ENCODE measurements at regions not wholly inside any gene's neighbourhood (a gene's known extent, or its start where the extent isn't known, plus 50 kb on each side); places are given as distances from the start of the nearest gene placed in this dataset.
"Not testable (repeated sequence)": the region's sequence is repeated elsewhere in the genome, so short reads cannot be mapped to it uniquely, and the experiment has no call there.

- CTCF ChIA-PET: no interaction called here
- Mint-ChIP-seq H3K36me3 (ENCODE audit: insufficient read depth, unreplicated experiment) (no peaks in the 10 kb centered on the region), H3K27ac (ENCODE audit: unreplicated experiment) (no peak overlapping the region), H3K27me3 (ENCODE audit: unreplicated experiment) (peaks cover 63% of the 10 kb centered on the region), H3K4me1 (ENCODE audit: low read depth, unreplicated experiment) (no peaks in the 10 kb centered on the region), H3K4me3 (ENCODE audit: low read depth, unreplicated experiment) (no peak overlapping the region), H3K9me3 (ENCODE audit: low read depth, unreplicated experiment) (peaks cover 7% of the 10 kb centered on the region)
- intact Hi-C loops (cut with micrococcal nuclease; ENCODE audit: unreplicated experiment): no loop called here
- TF ChIP-seq, protein P1, sequence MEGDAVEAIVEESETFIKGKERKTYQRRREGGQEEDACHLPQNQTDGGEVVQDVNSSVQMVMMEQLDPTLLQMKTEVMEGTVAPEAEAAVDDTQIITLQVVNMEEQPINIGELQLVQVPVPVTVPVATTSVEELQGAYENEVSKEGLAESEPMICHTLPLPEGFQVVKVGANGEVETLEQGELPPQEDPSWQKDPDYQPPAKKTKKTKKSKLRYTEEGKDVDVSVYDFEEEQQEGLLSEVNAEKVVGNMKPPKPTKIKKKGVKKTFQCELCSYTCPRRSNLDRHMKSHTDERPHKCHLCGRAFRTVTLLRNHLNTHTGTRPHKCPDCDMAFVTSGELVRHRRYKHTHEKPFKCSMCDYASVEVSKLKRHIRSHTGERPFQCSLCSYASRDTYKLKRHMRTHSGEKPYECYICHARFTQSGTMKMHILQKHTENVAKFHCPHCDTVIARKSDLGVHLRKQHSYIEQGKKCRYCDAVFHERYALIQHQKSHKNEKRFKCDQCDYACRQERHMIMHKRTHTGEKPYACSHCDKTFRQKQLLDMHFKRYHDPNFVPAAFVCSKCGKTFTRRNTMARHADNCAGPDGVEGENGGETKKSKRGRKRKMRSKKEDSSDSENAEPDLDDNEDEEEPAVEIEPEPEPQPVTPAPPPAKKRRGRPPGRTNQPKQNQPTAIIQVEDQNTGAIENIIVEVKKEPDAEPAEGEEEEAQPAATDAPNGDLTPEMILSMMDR (IDR thresholded peaks at IDR 0.05; ENCODE audit: unreplicated experiment): no peak
- no TSS peak for BruUV-seq (replicated peaks)
- no peak for DNase-seq
These were observed 74.2 kb upstream of the ZNF469 start for GRCh38 chr16:88308441-88309173.

- CTCF ChIA-PET: no interaction called here
- DNase-seq: no peak
- BruUV-seq (replicated peaks): no TSS peak
- intact Hi-C loops (cut with micrococcal nuclease; ENCODE audit: unreplicated experiment): no loop called here
- H3K36me3 Mint-ChIP-seq (ENCODE audit: insufficient read depth, unreplicated experiment): no peaks in the 10 kb centered on the region
- no peak overlapping the region for H3K27ac Mint-ChIP-seq (ENCODE audit: unreplicated experiment)
- TF ChIP-seq, protein P1 (IDR thresholded peaks at IDR 0.05; ENCODE audit: unreplicated experiment): no peak
- H3K4me1 Mint-ChIP-seq (ENCODE audit: low read depth, unreplicated experiment): no peaks in the 10 kb centered on the region
- peaks cover 7% of the 10 kb centered on the region for H3K9me3 Mint-ChIP-seq (ENCODE audit: low read depth, unreplicated experiment)
- no peak overlapping the region for H3K4me3 Mint-ChIP-seq (ENCODE audit: low read depth, unreplicated experiment)
- peaks cover 62% of the 10 kb centered on the region for H3K27me3 Mint-ChIP-seq (ENCODE audit: unreplicated experiment)
These were observed 73.4 kb upstream of the ZNF469 start for GRCh38 chr16:88309174-88309907.

DNA sequence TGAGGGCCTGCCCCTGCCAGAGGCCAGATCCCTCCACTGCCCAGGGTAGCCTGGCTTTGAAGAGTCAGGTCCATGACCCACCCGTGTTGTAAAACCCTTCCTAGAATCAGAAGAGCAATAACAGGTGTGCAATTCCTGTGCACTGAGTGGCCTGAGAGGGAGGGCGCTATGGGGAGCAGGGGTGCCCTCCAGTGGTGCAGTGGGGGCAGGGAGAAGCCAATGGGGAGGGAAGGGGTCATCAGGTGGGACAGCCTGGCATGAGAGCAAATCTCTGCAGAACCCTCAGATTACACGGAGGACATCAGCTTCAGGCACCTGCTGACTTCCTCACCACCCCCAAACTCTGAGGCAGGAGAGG lies 72.9 kb upstream of the ZNF469 start:
- H3K36me3 Mint-ChIP-seq (ENCODE audit: insufficient read depth, unreplicated experiment): no peaks in the 10 kb centered on the region
- H3K4me3 Mint-ChIP-seq (ENCODE audit: low read depth, unreplicated experiment): no peak overlapping the region
- DNase-seq: no peak
- intact Hi-C loops (cut with micrococcal nuclease; ENCODE audit: unreplicated experiment): no loop called here
- H3K27me3 Mint-ChIP-seq (ENCODE audit: unreplicated experiment): peaks cover 62% of the 10 kb centered on the region
- no TSS peak for BruUV-seq (replicated peaks)
- H3K27ac Mint-ChIP-seq (ENCODE audit: unreplicated experiment): no peak overlapping the region
- H3K9me3 Mint-ChIP-seq (ENCODE audit: low read depth, unreplicated experiment): peaks cover 7% of the 10 kb centered on the region
- CTCF ChIA-PET: no interaction called here
- no peaks in the 10 kb centered on the region for H3K4me1 Mint-ChIP-seq (ENCODE audit: low read depth, unreplicated experiment)
- TF ChIP-seq, protein P1 (IDR thresholded peaks at IDR 0.05; ENCODE audit: unreplicated experiment): peak; percentile 38

- Mint-ChIP-seq H3K36me3 (ENCODE audit: insufficient read depth, unreplicated experiment) (no peaks in the 10 kb centered on the region), H3K9me3 (ENCODE audit: low read depth, unreplicated experiment) (peaks cover 7% of the 10 kb centered on the region), H3K4me1 (ENCODE audit: low read depth, unreplicated experiment) (no peaks in the 10 kb centered on the region), H3K4me3 (ENCODE audit: low read depth, unreplicated experiment) (no peak overlapping the region), H3K27me3 (ENCODE audit: unreplicated experiment) (peaks cover 50% of the 10 kb centered on the region), H3K27ac (ENCODE audit: unreplicated experiment) (no peak overlapping the region)
- no peak for DNase-seq
- CTCF ChIA-PET: interaction anchor here (0.6 kb wide), 1 partner anchor 186 kb away, joined by 4 read pairs; no protein-coding TSS in a partner anchor
- TF ChIP-seq, protein P1 (IDR thresholded peaks at IDR 0.05; ENCODE audit: unreplicated experiment): no peak
- no TSS peak for BruUV-seq (replicated peaks)
- intact Hi-C loops (cut with micrococcal nuclease; ENCODE audit: unreplicated experiment): no loop called here
These were observed 71.8 kb upstream of the ZNF469 start for GRCh38 chr16:88310796-88311605.

DNA sequence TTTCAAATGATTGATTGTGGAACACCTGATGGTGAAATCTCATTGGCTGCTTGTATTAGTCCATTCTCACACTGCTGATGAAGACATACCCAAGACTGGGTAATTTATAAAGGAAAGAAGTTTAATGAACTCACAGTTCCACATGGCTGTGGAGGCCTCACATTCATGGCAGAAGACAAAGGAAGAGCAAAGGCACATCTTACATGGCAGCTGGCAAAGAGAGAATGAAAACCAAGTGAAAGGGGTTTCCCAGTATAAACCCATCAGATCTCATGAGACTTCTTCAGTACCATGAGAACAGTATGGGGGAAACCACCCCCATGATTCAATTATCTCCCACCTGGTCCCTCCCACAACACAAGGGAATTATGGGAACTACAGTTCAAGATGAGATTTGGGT lies 70.9 kb upstream of the ZNF469 start:
- intact Hi-C loops (cut with micrococcal nuclease; ENCODE audit: unreplicated experiment); CTCF ChIA-PET; H3K9me3 Mint-ChIP-seq (ENCODE audit: low read depth, unreplicated experiment); H3K27ac Mint-ChIP-seq (ENCODE audit: unreplicated experiment); H3K4me3 Mint-ChIP-seq (ENCODE audit: low read depth, unreplicated experiment); H3K36me3 Mint-ChIP-seq (ENCODE audit: insufficient read depth, unreplicated experiment); H3K4me1 Mint-ChIP-seq (ENCODE audit: low read depth, unreplicated experiment); BruUV-seq (replicated peaks); DNase-seq: not testable (repeated sequence)
- H3K27me3 Mint-ChIP-seq (ENCODE audit: unreplicated experiment): peaks cover 42% of the 10 kb centered on the region
